ENCODE measurements at regions not wholly inside any gene's neighbourhood (a gene's known extent, or its start where the extent isn't known, plus 50 kb on each side); places are given as distances from the start of the nearest gene placed in this dataset.

- in situ Hi-C loops (cut with HindIII; ENCODE audit: low pct_unique_long_range_greater_than_20kb, low sequenced_read_pairs) (no loop called here), intact Hi-C loops (cut with micrococcal nuclease; ENCODE audit: unreplicated experiment) (no loop called here)
- POLR2A ChIA-PET, result no interaction called here
- Histone ChIP-seq H3K4me1 (ENCODE audit: control insufficient read depth, insufficient read depth, low read length) (no peaks in the 10 kb centered on the region), H3K27ac (ENCODE audit: low read length) (no peak overlapping the region), H3K4me3 (ENCODE audit: low read depth in 2 of 2, low read length in 2 of 2) (no peak overlapping the region), H3K9me3 (ENCODE audit: control insufficient read depth, insufficient read depth, low read depth, low read length) (no peaks in the 10 kb centered on the region), H3K36me3 (ENCODE audit: control insufficient read depth, insufficient read depth, low read length) (no peaks in the 10 kb centered on the region), H3K27me3 (ENCODE audit: control insufficient read depth, insufficient read depth, low read length) (no peaks in the 10 kb centered on the region)
- BruUV-seq (replicated peaks), result no TSS peak
- TF ChIP-seq CTCF (IDR thresholded peaks at IDR 0.05) (no peak), SIN3A (IDR thresholded peaks at IDR 0.05; ENCODE audit: borderline replicate concordance, insufficient read depth, low read depth, low read length) (no peak), POLR2AphosphoS5 (IDR thresholded peaks at IDR 0.05; ENCODE audit: low read depth, low read length) (no peak), TCF7L2 (IDR thresholded peaks at IDR 0.05; ENCODE audit: low read depth, low read length) (no peak), REST (IDR thresholded peaks at IDR 0.05; ENCODE audit: insufficient read depth in 1 of 2, low read depth in 2 of 2, low read length in 1 of 2) (no peak)
- CTCF ChIA-PET, result no interaction called here
- no peak for ATAC-seq
- DNase-seq (ENCODE audit: low read depth, low spot score), result no peak
These were observed 88.9 kb downstream of the PERP start for GRCh38 chr6:138018297-138018696.

GRCh38 chr6:138025528-138025978 is 81.7 kb downstream of the PERP start:
- BruUV-seq (replicated peaks), result no TSS peak
- intact Hi-C loops (cut with micrococcal nuclease; ENCODE audit: unreplicated experiment), result no loop called here
- ChIA-PET CTCF (no interaction called here), POLR2A (no interaction called here)
- DNase-seq (ENCODE audit: low read depth, low spot score) (no peak), ATAC-seq (peak; percentile 53)
- Histone ChIP-seq H3K9me3 (ENCODE audit: control insufficient read depth, insufficient read depth, low read depth, low read length) (no peaks in the 10 kb centered on the region), H3K4me1 (ENCODE audit: control insufficient read depth, insufficient read depth, low read length) (no peaks in the 10 kb centered on the region), H3K27ac (ENCODE audit: low read length) (peak overlapping the region; percentile 26; the same call in 1 of the 2 replicates), H3K27me3 (ENCODE audit: control insufficient read depth, insufficient read depth, low read length) (no peaks in the 10 kb centered on the region), H3K4me3 (ENCODE audit: low read depth in 2 of 2, low read length in 2 of 2) (no peak overlapping the region), H3K36me3 (ENCODE audit: control insufficient read depth, insufficient read depth, low read length) (no peaks in the 10 kb centered on the region)
- no peak for TF ChIP-seq POLR2AphosphoS5 (IDR thresholded peaks at IDR 0.05; ENCODE audit: low read depth, low read length)
- TF ChIP-seq REST (IDR thresholded peaks at IDR 0.05; ENCODE audit: insufficient read depth in 1 of 2, low read depth in 2 of 2, low read length in 1 of 2), result no peak
- no peak for TF ChIP-seq CTCF (IDR thresholded peaks at IDR 0.05)
- TF ChIP-seq TCF7L2 (IDR thresholded peaks at IDR 0.05; ENCODE audit: low read depth, low read length), result no peak
- TF ChIP-seq SIN3A (IDR thresholded peaks at IDR 0.05; ENCODE audit: borderline replicate concordance, insufficient read depth, low read depth, low read length), result no peak
- in situ Hi-C loops (cut with HindIII; ENCODE audit: low pct_unique_long_range_greater_than_20kb, low sequenced_read_pairs), result no loop called here

Data from Panc1 (cell line).